Activated CD8-positive, alpha-beta T cell treated with anti-CD3 and anti-CD28 coated beads, Interleukin-2, amount 10 ng/mL, durations not matched to agents 7 days and 5 days (primary cell): ENCODE measurements at regions not wholly inside any gene's neighbourhood (a gene's known extent, or its start where the extent isn't known, plus 50 kb on each side); places are given as distances from the start of the nearest gene placed in this dataset.

Source experiments
- ATAC-seq: fragments of 150-1000 bp; cut with Tn5 transposase; one replicate; pipeline ENCODE4 v1.10.0; 2021; ENCODE audit warnings: moderate library complexity
- CTCF ChIA-PET: fragments of 350-600 bp; sonication (Branson Sonifier 250); formaldehyde crosslinking; loops from one replicate; lab custom pipeline; 2021; ENCODE audit warnings: antibody characterized with exemption; lab: Charles Lee
- POLR2A ChIA-PET: fragments of 350-600 bp; sonication (Branson Sonifier 250); formaldehyde crosslinking; loops from one replicate; lab custom pipeline; 2021; ENCODE audit warnings: antibody characterized with exemption; lab: Charles Lee
- DNase-seq: peaks from one replicate; pipeline ENCODE4 v3.0.0-alpha.2; 2020
- H3K27ac Mint-ChIP-seq: one replicate; pipeline ENCODE4 v1.8.0; 2021; ENCODE audit warnings: mild to moderate bottlenecking, mixed read lengths
- H3K27me3 Mint-ChIP-seq: one replicate; pipeline ENCODE4 v1.8.0; 2021; ENCODE audit warnings: low read depth, mixed read lengths
- H3K36me3 Mint-ChIP-seq: one replicate; pipeline ENCODE4 v1.8.0; 2021; ENCODE audit warnings: low read depth, mixed read lengths
- H3K4me1 Mint-ChIP-seq: one replicate; pipeline ENCODE4 v1.8.0; 2021; ENCODE audit warnings: low read depth, mixed read lengths
- H3K4me3 Mint-ChIP-seq: one replicate; pipeline ENCODE4 v1.8.0; 2021; ENCODE audit warnings: mild to moderate bottlenecking, mixed read lengths
- H3K9me3 Mint-ChIP-seq: one replicate; pipeline ENCODE4 v1.8.0; 2022; ENCODE audit warnings: mixed read lengths; ENCODE audit not compliant: insufficient read depth

DNA sequence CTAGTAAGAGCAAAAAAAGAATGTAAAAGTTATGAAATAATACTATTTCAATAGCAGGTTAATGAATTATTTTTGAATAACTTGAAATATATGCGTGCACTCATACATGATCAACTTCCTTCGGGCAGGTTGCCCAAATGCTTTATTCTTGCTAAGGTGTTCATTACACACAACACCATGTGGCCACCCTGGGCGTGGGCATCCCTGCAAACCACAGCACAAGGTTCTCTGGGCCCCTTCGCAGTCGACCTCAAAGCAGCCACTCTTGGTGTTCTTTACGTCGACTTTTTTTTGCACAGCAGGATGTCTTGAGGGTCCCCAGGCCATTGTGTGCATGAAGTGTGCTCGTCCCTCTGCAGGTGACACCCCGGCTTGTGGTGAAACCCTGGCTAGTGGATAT, 300.7 kb upstream of the PITRM1 start:
- POLR2A ChIA-PET = no interaction called here
- DNase-seq = no peak
- H3K36me3 Mint-ChIP-seq = no peaks in the 10 kb centered on the region
- no peaks in the 10 kb centered on the region for H3K9me3 Mint-ChIP-seq
- H3K4me1 Mint-ChIP-seq = peaks cover 35% of the 10 kb centered on the region
- no peak for ATAC-seq
- CTCF ChIA-PET = no interaction called here
- no peak overlapping the region for H3K27ac Mint-ChIP-seq
- peaks cover 23% of the 10 kb centered on the region for H3K27me3 Mint-ChIP-seq
- H3K4me3 Mint-ChIP-seq = no peak overlapping the region

- ATAC-seq = peak; percentile 52
- no peaks in the 10 kb centered on the region for H3K9me3 Mint-ChIP-seq
- DNase-seq = no peak
- CTCF ChIA-PET = interaction anchor here (1.1 kb wide), 1 partner anchor 8 kb away, joined by 3 read pairs; no protein-coding TSS in a partner anchor
- peaks cover 43% of the 10 kb centered on the region for H3K4me1 Mint-ChIP-seq
- H3K4me3 Mint-ChIP-seq = peak overlapping the region; percentile 70
- H3K36me3 Mint-ChIP-seq = no peaks in the 10 kb centered on the region
- POLR2A ChIA-PET = no interaction called here
- H3K27ac Mint-ChIP-seq = peak overlapping the region; percentile 68
- H3K27me3 Mint-ChIP-seq = peaks cover 20% of the 10 kb centered on the region
Observed at GRCh38 chr10:3472287-3473051, 299.9 kb upstream of the PITRM1 start.

DNA sequence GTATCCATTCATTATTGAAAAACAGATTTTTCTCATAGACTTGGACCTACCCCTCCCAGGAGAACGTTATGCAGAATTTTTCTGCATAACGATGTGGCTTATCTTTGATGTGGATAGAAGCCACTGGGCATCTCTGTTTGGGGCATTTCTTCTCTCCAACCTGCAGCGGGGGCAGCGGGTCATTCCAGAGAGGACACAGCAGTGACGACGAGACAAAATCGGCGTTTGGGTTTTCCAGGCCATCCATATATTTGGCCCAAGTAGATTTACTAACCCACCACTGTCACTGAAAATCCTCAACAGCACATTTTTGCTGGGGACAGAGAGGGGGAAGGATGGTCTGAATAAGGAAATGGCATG, 299.3 kb upstream of the PITRM1 start:
- Mint-ChIP-seq H3K27me3 (peaks cover 18% of the 10 kb centered on the region), H3K36me3 (no peaks in the 10 kb centered on the region), H3K4me3 (peak overlapping the region; percentile 70), H3K4me1 (peaks cover 48% of the 10 kb centered on the region), H3K27ac (peak overlapping the region; percentile 68), H3K9me3 (no peaks in the 10 kb centered on the region)
- ATAC-seq (no peak), DNase-seq (no peak)
- CTCF ChIA-PET = interaction anchor here (1.1 kb wide), 1 partner anchor 9 kb away, joined by 3 read pairs; no protein-coding TSS in a partner anchor
- POLR2A ChIA-PET = no interaction called here

- peaks cover 50% of the 10 kb centered on the region for H3K4me1 Mint-ChIP-seq
- no peak overlapping the region for H3K4me3 Mint-ChIP-seq
- no peaks in the 10 kb centered on the region for H3K9me3 Mint-ChIP-seq
- CTCF ChIA-PET = no interaction called here
- H3K27ac Mint-ChIP-seq = no peak overlapping the region
- H3K36me3 Mint-ChIP-seq = no peaks in the 10 kb centered on the region
- DNase-seq = no peak
- ATAC-seq = no peak
- H3K27me3 Mint-ChIP-seq = peaks cover 14% of the 10 kb centered on the region
- POLR2A ChIA-PET = no interaction called here
Observed at GRCh38 chr10:3471472-3471871, 298.9 kb upstream of the PITRM1 start.

GRCh38 chr10:3470191-3470590, 297.6 kb upstream of the PITRM1 start:
- CTCF ChIA-PET = no interaction called here
- Mint-ChIP-seq H3K27me3 (peaks cover 3% of the 10 kb centered on the region), H3K4me3 (no peak overlapping the region), H3K36me3 (no peaks in the 10 kb centered on the region), H3K4me1 (peaks cover 56% of the 10 kb centered on the region), H3K27ac (no peak overlapping the region), H3K9me3 (no peaks in the 10 kb centered on the region)
- ATAC-seq = no peak
- POLR2A ChIA-PET = no interaction called here
- no peak for DNase-seq

DNA sequence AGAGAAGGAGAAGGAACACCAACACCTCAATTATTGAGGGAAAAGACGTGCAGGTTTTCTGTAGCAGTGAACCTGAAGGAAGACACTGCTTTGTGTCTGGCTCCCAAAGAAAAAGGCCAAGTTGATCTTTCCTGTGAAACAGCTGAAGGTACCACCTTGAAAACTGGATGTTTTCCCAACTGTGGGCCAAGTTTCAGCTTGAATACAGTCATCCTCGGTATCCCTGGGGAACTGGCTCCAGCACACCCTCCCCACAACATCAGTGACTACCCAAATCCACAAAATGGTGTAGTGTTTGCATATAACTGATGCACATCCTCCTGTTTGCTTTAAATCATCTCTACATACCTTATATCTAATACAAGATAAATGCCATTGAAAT, 297.0 kb upstream of the PITRM1 start:
- ChIA-PET CTCF (no interaction called here), POLR2A (interaction anchor here (0.6 kb wide), 1 partner anchor 966 kb away, joined by 3 read pairs; no protein-coding TSS in a partner anchor)
- H3K27me3 Mint-ChIP-seq = peaks cover 4% of the 10 kb centered on the region
- DNase-seq (no peak), ATAC-seq (no peak)
- H3K27ac Mint-ChIP-seq = no peak overlapping the region
- no peak overlapping the region for H3K4me3 Mint-ChIP-seq
- no peaks in the 10 kb centered on the region for H3K36me3 Mint-ChIP-seq
- no peaks in the 10 kb centered on the region for H3K9me3 Mint-ChIP-seq
- H3K4me1 Mint-ChIP-seq = peaks cover 56% of the 10 kb centered on the region

- ChIA-PET POLR2A (interaction anchor here (0.6 kb wide), 1 partner anchor 967 kb away, joined by 3 read pairs; no protein-coding TSS in a partner anchor), CTCF (interaction anchor here (1.1 kb wide), 1 partner anchor 272 kb away, joined by 3 read pairs; no protein-coding TSS in a partner anchor)
- Mint-ChIP-seq H3K36me3 (no peaks in the 10 kb centered on the region), H3K4me3 (no peak overlapping the region), H3K27ac (no peak overlapping the region), H3K4me1 (peaks cover 56% of the 10 kb centered on the region), H3K27me3 (peaks cover 8% of the 10 kb centered on the region), H3K9me3 (no peaks in the 10 kb centered on the region)
- ATAC-seq = no peak
- no peak for DNase-seq
Observed at GRCh38 chr10:3468919-3469638, 296.5 kb upstream of the PITRM1 start.

DNA sequence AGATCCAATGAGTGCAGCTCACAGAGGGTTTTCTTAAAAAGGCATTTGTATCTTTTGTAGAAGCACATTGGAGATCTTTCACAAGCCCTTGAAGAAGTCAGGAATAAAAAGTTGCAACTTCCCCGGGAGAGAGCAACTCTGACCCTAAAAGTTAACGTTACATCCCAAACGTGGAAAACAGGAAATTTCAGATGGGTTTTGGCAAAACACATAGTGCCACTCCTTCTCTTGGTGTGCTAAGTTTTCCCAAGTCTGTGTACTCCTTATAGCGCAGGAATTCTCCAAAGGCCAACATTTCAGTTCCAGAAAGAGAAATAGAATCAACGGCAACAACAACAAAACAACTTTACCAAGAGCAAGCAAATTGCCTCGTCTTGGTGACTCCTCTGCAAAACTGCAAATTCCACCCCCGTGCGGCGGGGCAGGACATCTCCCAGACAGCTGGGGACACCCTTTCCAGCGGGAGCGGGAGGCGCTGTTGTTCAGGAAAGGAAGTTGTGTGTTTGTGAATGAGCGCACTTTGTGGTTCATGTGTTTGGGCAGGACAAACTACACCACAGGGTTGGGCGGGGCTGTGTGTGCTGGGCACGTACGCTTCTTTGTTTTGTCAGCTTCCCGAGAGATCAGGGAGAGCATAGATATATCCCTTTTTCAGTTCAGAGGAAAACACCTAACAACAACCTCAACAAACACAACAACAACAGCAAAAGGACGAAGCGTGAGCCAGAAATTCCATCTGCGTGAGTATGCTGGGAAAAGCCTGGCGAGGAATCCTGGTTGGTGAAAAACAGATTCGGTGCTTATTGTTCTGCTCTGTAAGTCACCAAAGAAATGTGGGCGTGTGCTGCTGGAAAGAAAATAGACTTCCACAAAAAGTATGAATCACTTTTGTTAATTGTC, 294.7 kb upstream of the PITRM1 start:
- Mint-ChIP-seq H3K27ac (peak overlapping the region; percentile 47), H3K9me3 (no peaks in the 10 kb centered on the region), H3K27me3 (peaks cover 10% of the 10 kb centered on the region), H3K4me1 (peaks cover 43% of the 10 kb centered on the region), H3K4me3 (peak overlapping the region; percentile 41), H3K36me3 (no peaks in the 10 kb centered on the region)
- ATAC-seq (no peak), DNase-seq (no peak)
- CTCF ChIA-PET = interaction anchor here (1.1 kb wide), 1 partner anchor 270 kb away, joined by 3 read pairs; no protein-coding TSS in a partner anchor
- POLR2A ChIA-PET = no interaction called here

- ChIA-PET CTCF (no interaction called here), POLR2A (no interaction called here)
- Mint-ChIP-seq H3K4me3 (no peak overlapping the region), H3K36me3 (no peaks in the 10 kb centered on the region), H3K4me1 (peaks cover 37% of the 10 kb centered on the region), H3K27me3 (peaks cover 10% of the 10 kb centered on the region), H3K9me3 (no peaks in the 10 kb centered on the region), H3K27ac (no peak overlapping the region)
- DNase-seq = no peak
- no peak for ATAC-seq
Observed at GRCh38 chr10:3465406-3465891, 292.9 kb upstream of the PITRM1 start.

DNA sequence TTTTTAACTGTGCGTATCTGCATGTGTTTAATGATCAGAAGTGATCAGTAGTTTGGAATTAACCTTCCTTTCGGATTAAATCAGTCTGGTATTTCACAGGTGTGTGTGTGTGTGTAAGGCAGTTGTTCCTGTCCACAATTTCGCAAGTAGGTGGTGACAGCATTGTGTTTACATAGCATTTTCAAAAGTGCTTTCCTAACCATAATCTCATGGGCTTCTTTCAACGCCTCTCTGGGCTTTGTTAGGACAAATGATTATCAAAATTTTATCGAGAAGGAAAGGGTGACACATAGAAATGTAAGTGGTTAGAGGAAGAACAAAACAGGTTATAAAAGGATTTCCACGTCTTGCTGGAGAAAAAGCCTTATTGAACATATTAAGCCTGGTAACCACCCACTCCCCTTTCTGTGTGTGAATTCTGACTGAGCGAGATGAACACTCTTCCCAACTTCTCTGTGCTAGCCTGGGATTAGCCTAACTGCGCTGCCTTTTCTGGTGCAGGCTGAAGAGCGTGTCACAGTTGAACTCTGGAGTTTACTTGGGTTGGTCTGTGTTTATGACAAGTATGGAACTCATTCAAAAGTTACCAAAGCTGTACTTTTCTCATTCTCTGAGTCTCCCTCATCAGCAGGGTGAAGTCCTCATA, 292.3 kb upstream of the PITRM1 start:
- no peak for DNase-seq
- Mint-ChIP-seq H3K27ac (no peak overlapping the region), H3K36me3 (no peaks in the 10 kb centered on the region), H3K4me1 (peaks cover 37% of the 10 kb centered on the region), H3K4me3 (no peak overlapping the region), H3K27me3 (peaks cover 10% of the 10 kb centered on the region), H3K9me3 (no peaks in the 10 kb centered on the region)
- CTCF ChIA-PET = no interaction called here
- POLR2A ChIA-PET = no interaction called here
- no peak for ATAC-seq
